ENCODE measurements at regions not wholly inside any gene's neighbourhood (a gene's known extent, or its start where the extent isn't known, plus 50 kb on each side); places are given as distances from the start of the nearest gene placed in this dataset.
A peak's percentile ranks its signal among the peaks of the same experiment; 100 is the strongest.

DNA sequence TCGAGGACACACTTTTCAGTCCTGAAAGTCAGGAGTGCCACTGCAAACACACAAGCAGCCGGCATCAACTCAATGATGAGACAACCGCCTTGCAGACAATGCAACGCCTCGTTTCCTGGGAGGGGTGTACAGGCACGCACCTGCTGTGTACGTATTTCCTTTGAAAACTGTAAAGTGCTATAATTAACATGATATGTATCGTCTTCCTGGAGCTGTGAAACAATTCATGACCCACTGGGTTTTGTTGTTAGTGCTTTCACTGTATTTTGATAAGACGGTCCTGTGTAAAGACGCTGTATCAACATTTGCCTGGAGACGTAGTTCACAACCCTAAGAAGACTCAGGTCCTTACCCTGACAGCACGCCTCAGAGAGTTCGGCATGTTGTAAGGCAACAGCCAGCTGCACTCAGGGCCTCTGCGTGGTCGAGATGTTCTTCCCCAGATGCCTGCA, 105.7 kb upstream of the ANO1 start:
- H3K36me3 ChIP-seq (ENCODE audit: control insufficient read depth in 4 of 4, insufficient read depth in 4 of 4, low read length in 3 of 4), result no peaks in the 10 kb centered on the region
- POLR2A ChIA-PET, result no interaction called here
- peaks cover 0 to 2% (median 0%) of the 10 kb centered on the region in 5 experiments for H3K9me3 ChIP-seq (ENCODE audit: control extremely low read depth in 1 of 5, control insufficient read depth in 4 of 5, insufficient read depth in 2 of 5, low read depth in 1 of 5, low read length in 4 of 5)
- no peak overlapping the region for H3K4me3 ChIP-seq (ENCODE audit: control insufficient read depth in 1 of 7, extremely low read depth in 1 of 7, insufficient read depth in 4 of 7, low read depth in 2 of 7, low read length in 6 of 7)
- WGBS (ENCODE audit: insufficient coverage), result 90% methylated on average over 14 of the region's 15 CpGs
- no peak overlapping the region for H3K27ac ChIP-seq (ENCODE audit: insufficient read depth in 1 of 2, low read depth in 1 of 2, low read length in 2 of 2, poor library complexity in 1 of 2, severe bottlenecking in 2 of 2)
- DNase-seq, result peak in 2 of 3 donors; percentile 11 to 26
- peaks cover 0 to 53% (median 4%) of the 10 kb centered on the region in 5 experiments for H3K27me3 ChIP-seq (replicated peaks in 2 of 5; ENCODE audit: control insufficient read depth in 4 of 5, insufficient read depth in 5 of 5, low read length in 4 of 5)
- CTCF ChIA-PET, result no interaction called here
- H3K4me1 ChIP-seq (ENCODE audit: control extremely low read depth in 1 of 4, control insufficient read depth in 4 of 4, insufficient read depth in 4 of 4, low read length in 3 of 4), result peaks cover 0 to 3% (median 0%) of the 10 kb centered on the region in 4 experiments

DNA sequence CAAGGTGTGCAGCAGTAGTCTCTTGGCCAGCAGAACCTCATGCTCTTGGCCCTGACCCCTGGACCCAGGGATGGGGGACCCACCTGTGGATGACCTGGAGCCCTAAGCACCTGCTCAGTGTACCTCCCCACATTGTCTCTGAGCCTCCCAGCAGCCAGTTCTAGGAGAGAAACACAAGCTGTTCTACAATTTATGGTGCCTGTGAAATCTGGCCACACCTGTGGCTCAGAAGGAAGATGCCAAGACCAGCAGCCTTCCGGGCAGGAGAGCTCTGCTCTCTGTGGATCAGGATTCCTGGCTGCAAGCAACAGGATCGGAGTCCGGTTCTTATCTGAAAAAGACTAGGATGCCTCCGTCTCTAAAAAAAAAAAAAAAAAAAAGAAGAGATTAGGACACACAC, 103.6 kb upstream of the ANO1 start:
- POLR2A ChIA-PET, result no interaction called here

DNA sequence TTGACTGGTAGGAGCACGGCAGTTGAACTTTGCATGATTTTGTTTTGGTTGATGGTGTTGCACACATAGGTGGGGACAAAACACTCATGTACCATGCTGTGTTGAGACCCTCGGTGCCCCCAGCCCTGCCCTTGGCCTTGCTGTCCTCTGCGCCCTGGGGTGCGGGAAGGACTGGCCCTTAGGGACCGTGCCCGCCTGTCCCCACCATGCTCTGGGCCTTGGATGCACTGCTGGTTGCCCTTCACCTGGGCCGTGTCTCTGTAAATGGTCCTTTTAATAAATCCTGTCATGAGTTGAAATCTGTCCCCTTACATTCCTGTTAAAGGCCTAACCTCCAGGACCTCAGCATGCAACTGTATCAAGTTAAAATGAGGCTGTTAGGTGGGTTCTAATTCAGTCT, 102.3 kb upstream of the ANO1 start:
- ChIA-PET CTCF (interaction anchor here (1.4 kb wide), 1 partner anchor 67 kb away, joined by 3 read pairs; no protein-coding TSS in a partner anchor), POLR2A (no interaction called here)
- H3K9me3 ChIP-seq (ENCODE audit: control extremely low read depth in 1 of 5, control insufficient read depth in 4 of 5, insufficient read depth in 2 of 5, low read depth in 1 of 5, low read length in 4 of 5), result no peaks in the 10 kb centered on the region
- H3K36me3 ChIP-seq (ENCODE audit: control insufficient read depth in 4 of 4, insufficient read depth in 4 of 4, low read length in 3 of 4), result no peaks in the 10 kb centered on the region
- H3K27me3 ChIP-seq (replicated peaks in 2 of 5; ENCODE audit: control insufficient read depth in 4 of 5, insufficient read depth in 5 of 5, low read length in 4 of 5), result peaks cover 0 to 47% (median 6%) of the 10 kb centered on the region in 5 experiments
- H3K4me1 ChIP-seq (ENCODE audit: control extremely low read depth in 1 of 4, control insufficient read depth in 4 of 4, insufficient read depth in 4 of 4, low read length in 3 of 4), result no peaks in the 10 kb centered on the region
- no peak overlapping the region for H3K27ac ChIP-seq (ENCODE audit: insufficient read depth in 1 of 2, low read depth in 1 of 2, low read length in 2 of 2, poor library complexity in 1 of 2, severe bottlenecking in 2 of 2)
- 97% methylated on average over 5 of the region's 7 CpGs for WGBS (ENCODE audit: insufficient coverage)
- no peak overlapping the region for H3K4me3 ChIP-seq (ENCODE audit: control insufficient read depth in 1 of 7, extremely low read depth in 1 of 7, insufficient read depth in 4 of 7, low read depth in 2 of 7, low read length in 6 of 7)
- DNase-seq, result no peak

More for the DNA sequence above, 103.6 kb upstream of the ANO1 start:
- 100% methylated on average over 2 of the region's 4 CpGs for WGBS (ENCODE audit: insufficient coverage)
- Histone ChIP-seq H3K27me3 (replicated peaks in 2 of 5; ENCODE audit: control insufficient read depth in 4 of 5, insufficient read depth in 5 of 5, low read length in 4 of 5) (peaks cover 0 to 52% (median 4%) of the 10 kb centered on the region in 5 experiments), H3K4me3 (ENCODE audit: control insufficient read depth in 1 of 7, extremely low read depth in 1 of 7, insufficient read depth in 4 of 7, low read depth in 2 of 7, low read length in 6 of 7) (no peak overlapping the region), H3K36me3 (ENCODE audit: control insufficient read depth in 4 of 4, insufficient read depth in 4 of 4, low read length in 3 of 4) (no peaks in the 10 kb centered on the region), H3K9me3 (ENCODE audit: control extremely low read depth in 1 of 5, control insufficient read depth in 4 of 5, insufficient read depth in 2 of 5, low read depth in 1 of 5, low read length in 4 of 5) (peaks cover 0 to 2% (median 0%) of the 10 kb centered on the region in 5 experiments), H3K27ac (ENCODE audit: insufficient read depth in 1 of 2, low read depth in 1 of 2, low read length in 2 of 2, poor library complexity in 1 of 2, severe bottlenecking in 2 of 2) (no peak overlapping the region), H3K4me1 (ENCODE audit: control extremely low read depth in 1 of 4, control insufficient read depth in 4 of 4, insufficient read depth in 4 of 4, low read length in 3 of 4) (peaks cover 0 to 3% (median 0%) of the 10 kb centered on the region in 4 experiments)
- CTCF ChIA-PET, result interaction anchor here (1.4 kb wide), 1 partner anchor 65 kb away, joined by 3 read pairs; no protein-coding TSS in a partner anchor
- no peak for DNase-seq

DNA sequence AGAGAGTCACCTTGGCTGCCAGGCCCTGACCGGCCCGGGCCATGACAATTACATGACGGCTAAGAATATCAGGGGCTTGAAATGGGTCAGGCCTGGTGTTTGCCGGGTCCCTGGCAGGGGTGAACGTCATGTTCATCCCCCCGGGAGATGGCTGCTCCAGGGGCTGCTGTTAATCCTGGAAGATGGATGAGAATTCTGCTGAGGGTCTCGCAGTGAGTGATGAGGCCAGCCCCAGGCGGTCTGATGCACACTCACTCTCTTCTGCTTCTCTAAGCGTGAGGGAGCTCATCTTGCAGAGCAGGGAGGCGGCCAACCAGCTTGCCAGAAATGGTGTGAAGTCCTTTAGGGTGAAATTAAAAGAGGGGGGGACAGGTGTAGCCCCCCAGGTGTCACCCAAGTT, 101.3 kb upstream of the ANO1 start:
- POLR2A ChIA-PET, result no interaction called here
- H3K4me1 ChIP-seq (ENCODE audit: control extremely low read depth in 1 of 4, control insufficient read depth in 4 of 4, insufficient read depth in 4 of 4, low read length in 3 of 4), result no peaks in the 10 kb centered on the region
- H3K4me3 ChIP-seq (ENCODE audit: control insufficient read depth in 1 of 7, extremely low read depth in 1 of 7, insufficient read depth in 4 of 7, low read depth in 2 of 7, low read length in 6 of 7), result no peak overlapping the region
- no peak overlapping the region for H3K27ac ChIP-seq (ENCODE audit: insufficient read depth in 1 of 2, low read depth in 1 of 2, low read length in 2 of 2, poor library complexity in 1 of 2, severe bottlenecking in 2 of 2)
- H3K36me3 ChIP-seq (ENCODE audit: control insufficient read depth in 4 of 4, insufficient read depth in 4 of 4, low read length in 3 of 4), result no peaks in the 10 kb centered on the region
- no peak for DNase-seq
- no peaks in the 10 kb centered on the region for H3K9me3 ChIP-seq (ENCODE audit: control extremely low read depth in 1 of 5, control insufficient read depth in 4 of 5, insufficient read depth in 2 of 5, low read depth in 1 of 5, low read length in 4 of 5)
- CTCF ChIA-PET, result no interaction called here
- WGBS (ENCODE audit: insufficient coverage), result 99% methylated on average over 7 of the region's 10 CpGs
- H3K27me3 ChIP-seq (replicated peaks in 2 of 5; ENCODE audit: control insufficient read depth in 4 of 5, insufficient read depth in 5 of 5, low read length in 4 of 5), result peaks cover 0 to 47% (median 6%) of the 10 kb centered on the region in 5 experiments

DNA sequence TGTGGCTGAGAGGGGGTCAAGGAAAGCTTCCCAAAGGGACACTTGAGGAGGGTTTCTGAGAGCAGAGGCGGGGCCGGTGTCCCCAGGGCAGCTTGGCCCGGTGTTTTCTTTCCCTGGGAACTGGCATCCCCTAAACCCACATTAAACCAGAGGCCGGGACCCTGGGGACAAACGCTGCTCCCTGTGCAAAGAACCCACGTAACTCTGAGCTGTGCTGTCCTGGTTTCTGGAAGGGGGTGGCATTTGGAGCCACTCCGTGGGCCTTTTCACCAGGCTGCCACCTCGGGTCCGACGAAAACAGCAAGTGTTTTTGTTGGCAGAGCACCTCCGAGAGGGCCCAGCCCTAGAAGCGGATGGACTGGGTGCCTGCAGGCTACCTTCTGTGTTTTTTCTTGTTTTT, 100.2 kb upstream of the ANO1 start:
- Histone ChIP-seq H3K4me3 (ENCODE audit: control insufficient read depth in 1 of 7, extremely low read depth in 1 of 7, insufficient read depth in 4 of 7, low read depth in 2 of 7, low read length in 6 of 7) (no peak overlapping the region), H3K27ac (ENCODE audit: insufficient read depth in 1 of 2, low read depth in 1 of 2, low read length in 2 of 2, poor library complexity in 1 of 2, severe bottlenecking in 2 of 2) (no peak overlapping the region), H3K36me3 (ENCODE audit: control insufficient read depth in 4 of 4, insufficient read depth in 4 of 4, low read length in 3 of 4) (no peaks in the 10 kb centered on the region), H3K4me1 (ENCODE audit: control extremely low read depth in 1 of 4, control insufficient read depth in 4 of 4, insufficient read depth in 4 of 4, low read length in 3 of 4) (no peaks in the 10 kb centered on the region), H3K27me3 (replicated peaks in 2 of 5; ENCODE audit: control insufficient read depth in 4 of 5, insufficient read depth in 5 of 5, low read length in 4 of 5) (peaks cover 0 to 51% (median 10%) of the 10 kb centered on the region in 5 experiments), H3K9me3 (ENCODE audit: control extremely low read depth in 1 of 5, control insufficient read depth in 4 of 5, insufficient read depth in 2 of 5, low read depth in 1 of 5, low read length in 4 of 5) (no peaks in the 10 kb centered on the region)
- ChIA-PET CTCF (no interaction called here), POLR2A (no interaction called here)
- no peak for DNase-seq
- 96% methylated on average over 9 of the region's 12 CpGs for WGBS (ENCODE audit: insufficient coverage)

DNA sequence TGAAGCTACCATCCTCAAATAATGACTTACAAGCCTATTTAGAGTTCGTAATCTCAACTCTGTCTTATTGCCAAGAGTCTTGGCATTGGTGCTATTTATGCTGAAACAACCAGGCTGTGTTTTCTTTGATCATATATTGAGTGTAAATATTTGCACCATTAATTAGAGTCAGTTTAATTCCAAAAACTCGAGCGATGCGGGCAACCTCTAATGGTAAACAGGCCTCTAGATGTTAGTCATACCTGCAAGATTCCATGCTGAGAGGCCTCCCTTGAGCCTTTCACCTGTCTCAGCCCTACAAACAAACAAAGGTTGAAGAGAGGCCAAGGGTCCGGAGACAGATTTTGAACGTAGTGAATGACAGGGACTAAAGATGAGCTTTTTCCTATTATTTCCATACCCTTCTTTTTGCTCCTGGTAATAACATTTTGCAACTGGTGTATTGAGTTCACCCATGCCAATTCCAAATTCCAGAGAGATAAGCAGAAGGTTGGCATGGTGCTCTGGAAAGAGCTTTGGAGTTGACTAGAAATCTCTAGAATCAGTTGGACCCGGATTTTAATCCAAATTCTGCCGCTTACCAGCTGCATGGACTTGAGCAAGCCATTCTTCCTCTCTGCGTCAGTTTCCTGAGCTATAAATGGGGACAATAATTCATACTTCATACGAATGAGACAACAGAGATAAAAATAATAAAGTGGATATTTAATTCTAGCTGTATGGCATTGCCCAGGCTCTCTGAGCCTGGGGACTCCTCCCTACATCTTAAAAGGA, 99.1 kb upstream of the ANO1 start:
- H3K4me3 ChIP-seq (ENCODE audit: control insufficient read depth in 1 of 7, extremely low read depth in 1 of 7, insufficient read depth in 4 of 7, low read depth in 2 of 7, low read length in 6 of 7), result no peak overlapping the region
- no peaks in the 10 kb centered on the region for H3K9me3 ChIP-seq (ENCODE audit: control extremely low read depth in 1 of 5, control insufficient read depth in 4 of 5, insufficient read depth in 2 of 5, low read depth in 1 of 5, low read length in 4 of 5)
- ChIA-PET CTCF (interaction anchor here (1.4 kb wide), 1 partner anchor 12 kb away, joined by 4 read pairs; no protein-coding TSS in a partner anchor), POLR2A (no interaction called here)
- 88% methylated on average over 7 of the region's 10 CpGs for WGBS (ENCODE audit: insufficient coverage)
- no peaks in the 10 kb centered on the region for H3K36me3 ChIP-seq (ENCODE audit: control insufficient read depth in 4 of 4, insufficient read depth in 4 of 4, low read length in 3 of 4)
- H3K27me3 ChIP-seq (replicated peaks in 2 of 5; ENCODE audit: control insufficient read depth in 4 of 5, insufficient read depth in 5 of 5, low read length in 4 of 5), result peaks cover 0 to 61% (median 13%) of the 10 kb centered on the region in 5 experiments
- H3K4me1 ChIP-seq (ENCODE audit: control extremely low read depth in 1 of 4, control insufficient read depth in 4 of 4, insufficient read depth in 4 of 4, low read length in 3 of 4), result peaks cover 0 to under 1% (median 0%) of the 10 kb centered on the region in 4 experiments
- no peak overlapping the region for H3K27ac ChIP-seq (ENCODE audit: insufficient read depth in 1 of 2, low read depth in 1 of 2, low read length in 2 of 2, poor library complexity in 1 of 2, severe bottlenecking in 2 of 2)
- DNase-seq, result no peak

DNA sequence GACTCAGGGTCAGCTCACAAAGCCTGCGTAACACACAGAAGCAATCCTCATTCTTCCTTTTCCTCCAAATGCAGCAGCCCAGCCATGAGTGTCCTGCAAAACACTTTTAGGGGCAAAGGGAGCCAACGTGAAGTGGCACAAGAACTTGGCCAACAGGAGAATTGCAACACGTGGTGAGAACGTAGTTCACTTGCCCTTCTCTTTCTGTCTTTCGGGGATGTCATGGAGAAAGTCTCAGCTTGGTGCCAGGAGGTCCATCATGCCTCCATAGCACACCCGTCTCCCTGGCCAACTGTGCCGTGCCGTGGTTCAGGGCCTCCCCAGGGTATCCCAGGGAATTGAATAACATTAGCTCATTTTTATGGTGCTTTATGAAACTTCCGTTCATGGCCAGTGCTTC, 98.5 kb upstream of the ANO1 start:
- Histone ChIP-seq H3K4me1 (ENCODE audit: control extremely low read depth in 1 of 4, control insufficient read depth in 4 of 4, insufficient read depth in 4 of 4, low read length in 3 of 4) (peaks cover 0 to 6% (median 2%) of the 10 kb centered on the region in 4 experiments), H3K36me3 (ENCODE audit: control insufficient read depth in 4 of 4, insufficient read depth in 4 of 4, low read length in 3 of 4) (no peaks in the 10 kb centered on the region), H3K27me3 (replicated peaks in 2 of 5; ENCODE audit: control insufficient read depth in 4 of 5, insufficient read depth in 5 of 5, low read length in 4 of 5) (peaks cover 0 to 64% (median 17%) of the 10 kb centered on the region in 5 experiments), H3K4me3 (ENCODE audit: control insufficient read depth in 1 of 7, extremely low read depth in 1 of 7, insufficient read depth in 4 of 7, low read depth in 2 of 7, low read length in 6 of 7) (no peak overlapping the region), H3K27ac (ENCODE audit: insufficient read depth in 1 of 2, low read depth in 1 of 2, low read length in 2 of 2, poor library complexity in 1 of 2, severe bottlenecking in 2 of 2) (no peak overlapping the region), H3K9me3 (ENCODE audit: control extremely low read depth in 1 of 5, control insufficient read depth in 4 of 5, insufficient read depth in 2 of 5, low read depth in 1 of 5, low read length in 4 of 5) (no peaks in the 10 kb centered on the region)
- CTCF ChIA-PET, result interaction anchor here (1.4 kb wide), 1 partner anchor 12 kb away, joined by 4 read pairs; no protein-coding TSS in a partner anchor
- DNase-seq, result no peak
- POLR2A ChIA-PET, result no interaction called here
- 83% methylated on average over 6 of the region's 9 CpGs for WGBS (ENCODE audit: insufficient coverage)

Measured in common myeloid progenitor, CD34-positive (primary cell).